Mesendoderm (in vitro differentiated cells): ENCODE measurements at regions not wholly inside any gene's neighbourhood (a gene's known extent, or its start where the extent isn't known, plus 50 kb on each side); places are given as distances from the start of the nearest gene placed in this dataset.

Experiments
- DNase-seq: peaks from one replicate; pipeline ENCODE4 v3.0.0; 2013
- H2AK5ac ChIP-seq: 2 replicates; pipeline ENCODE4 v1.6.1; 2013; ENCODE audit warnings: low read length, inconsistent platforms
- H2BK120ac ChIP-seq: 2 replicates; pipeline ENCODE4 v1.6.1; 2013; ENCODE audit warnings: low read depth, mild to moderate bottlenecking, low read length, moderate library complexity, mixed read lengths
- H2BK15ac ChIP-seq: replicated peaks from 2 replicates; pipeline ENCODE4 v1.6.1; 2013; ENCODE audit warnings: low read depth, mild to moderate bottlenecking, moderate library complexity
- H2BK5ac ChIP-seq: 2 replicates; pipeline ENCODE4 v1.6.1; 2013; ENCODE audit warnings: low read length, inconsistent platforms
- H3K18ac ChIP-seq: 2 replicates; pipeline ENCODE4 v1.6.1; 2013; ENCODE audit warnings: mild to moderate bottlenecking, low read length, mixed read lengths
- H3K23ac ChIP-seq: one replicate; pipeline ENCODE4 v1.6.1; 2013; ENCODE audit warnings: low read length
- H3K27ac ChIP-seq: 2 replicates; pipeline ENCODE4 v1.5.1; 2013; ENCODE audit warnings: low read depth, mild to moderate bottlenecking, inconsistent platforms, low read length, moderate library complexity
- H3K27me3 ChIP-seq: 2 replicates; pipeline ENCODE4 v1.6.1; 2013; ENCODE audit warnings: low read length, control low read depth, mild to moderate bottlenecking, inconsistent platforms; ENCODE audit not compliant: insufficient read depth, poor library complexity
- H3K36me3 ChIP-seq: 2 replicates; pipeline ENCODE4 v1.6.1; 2013; ENCODE audit warnings: low read length, inconsistent platforms; ENCODE audit not compliant: control insufficient read depth, insufficient read depth
- H3K4ac ChIP-seq: one replicate; pipeline ENCODE4 v1.6.1; 2013; ENCODE audit warnings: low read depth, mild to moderate bottlenecking, low read length, moderate library complexity
- H3K4me1 ChIP-seq: 2 replicates; pipeline ENCODE4 v1.6.1; 2013; ENCODE audit warnings: low read depth, low read length, inconsistent platforms; ENCODE audit not compliant: control insufficient read depth
- H3K4me2 ChIP-seq: 2 replicates; pipeline ENCODE4 v1.6.1; 2013; ENCODE audit warnings: low read length
- H3K4me3 ChIP-seq: 2 replicates; pipeline ENCODE4 v1.5.1; 2013; ENCODE audit warnings: mild to moderate bottlenecking, low read length
- H3K56ac ChIP-seq: one replicate; pipeline ENCODE4 v1.6.1; 2013; ENCODE audit warnings: low read length
- H3K79me1 ChIP-seq: 2 replicates; pipeline ENCODE4 v1.6.1; 2013; ENCODE audit warnings: low read length, inconsistent platforms
- H3K79me2 ChIP-seq: 2 replicates; pipeline ENCODE4 v1.6.1; 2013; ENCODE audit warnings: mild to moderate bottlenecking, low read length; ENCODE audit not compliant: control insufficient read depth, insufficient read depth
- H3K9ac ChIP-seq: 2 replicates; pipeline ENCODE4 v1.6.1; 2013; ENCODE audit warnings: low read length, inconsistent platforms
- H4K5ac ChIP-seq: one replicate; pipeline ENCODE4 v1.6.1; 2013; ENCODE audit warnings: low read length
- H4K8ac ChIP-seq: one replicate; pipeline ENCODE4 v1.6.1; 2013; ENCODE audit warnings: low read depth, mild to moderate bottlenecking, control low read depth, low read length, moderate library complexity
- WGBS: extraction: QIAGEN DNeasy Blood & Tissue Kit; methylation state at CpG from one replicate; pipeline ENCODE4 v1.1.7; 2013; ENCODE audit warnings: low lambda C conversion rate, missing lambda C conversion rate; ENCODE audit not compliant: insufficient coverage; ENCODE audit errors: extremely low coverage; 5-methylcytosine and 5-hydroxymethylcytosine counted together

DNA sequence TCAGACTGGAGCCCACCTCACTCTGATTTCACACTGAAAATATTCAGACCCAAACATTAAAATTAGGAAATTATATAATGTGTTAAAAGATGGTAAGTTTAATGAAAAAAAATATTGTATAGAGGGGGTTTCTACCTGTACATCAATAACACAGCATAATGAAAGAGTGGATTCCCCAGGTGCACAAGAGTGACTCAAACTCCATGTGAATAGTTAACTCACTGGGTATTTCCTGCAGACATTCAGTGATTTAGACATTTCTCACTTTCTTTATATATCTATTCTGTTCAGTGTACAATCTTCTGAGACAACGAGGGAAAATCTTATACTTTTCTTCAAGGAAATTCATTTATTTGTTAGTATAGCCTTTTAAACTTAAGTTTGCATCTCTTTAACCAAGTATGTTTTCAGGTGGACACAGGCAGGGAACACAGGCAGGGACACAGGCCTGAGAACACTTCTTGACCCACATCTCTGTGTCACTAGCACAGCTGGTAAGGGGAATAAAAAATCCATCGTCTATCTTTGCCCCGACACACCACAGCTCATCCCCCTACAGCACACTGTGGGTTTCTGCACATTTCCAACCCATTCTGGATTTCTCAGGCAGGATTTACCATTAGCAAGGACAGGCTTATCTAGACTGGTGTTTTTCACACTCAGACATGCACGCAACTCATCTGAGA, 525.5 kb upstream of the BOD1L1 start:
- Histone ChIP-seq H3K79me1 (no peaks in the 10 kb centered on the region), H3K36me3 (no peaks in the 10 kb centered on the region), H3K4me3 (no peak overlapping the region), H3K79me2 (no peaks in the 10 kb centered on the region), H3K4me2 (no peak overlapping the region), H2BK5ac (no peak overlapping the region), H3K23ac (no peak overlapping the region), H4K8ac (no peak overlapping the region), H2BK15ac (no peak overlapping the region), H3K27ac (no peak overlapping the region), H4K5ac (no peak overlapping the region), H3K9ac (no peak overlapping the region), H3K4ac (no peak overlapping the region), H2BK120ac (no peak overlapping the region), H3K4me1 (no peaks in the 10 kb centered on the region), H2AK5ac (no peak overlapping the region), H3K27me3 (no peaks in the 10 kb centered on the region), H3K18ac (no peak overlapping the region), H3K56ac (no peak overlapping the region)
- DNase-seq, result no peak
- WGBS, result no CpG with 5 or more reads among the region's 4 CpGs

DNA sequence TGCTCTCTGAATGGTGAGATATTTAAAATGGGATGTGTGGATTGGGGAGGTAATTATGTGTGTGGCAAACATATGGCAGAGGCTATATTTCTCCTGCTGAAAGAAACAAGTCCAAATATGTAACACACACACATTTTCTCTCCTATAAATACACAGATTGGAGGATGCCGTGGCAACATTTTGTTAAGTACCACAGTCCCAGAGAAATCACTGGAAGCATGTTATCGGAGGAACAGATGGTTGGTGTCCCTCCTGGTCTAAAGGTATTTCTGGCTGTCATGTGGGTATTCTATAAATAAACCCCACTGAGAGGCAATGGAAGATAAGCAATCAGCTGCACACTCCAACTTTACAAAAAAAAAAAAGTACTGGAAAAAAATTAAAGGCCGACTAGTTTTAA, 528.3 kb upstream of the BOD1L1 start:
- no peak overlapping the region for H2BK120ac ChIP-seq
- H3K79me2 ChIP-seq, result no peaks in the 10 kb centered on the region
- H3K4me3 ChIP-seq, result no peak overlapping the region
- DNase-seq, result no peak
- no peak overlapping the region for H4K5ac ChIP-seq
- no peak overlapping the region for H3K18ac ChIP-seq
- no peak overlapping the region for H3K56ac ChIP-seq
- H3K4me1 ChIP-seq, result no peaks in the 10 kb centered on the region
- H3K9ac ChIP-seq, result no peak overlapping the region
- H2AK5ac ChIP-seq, result no peak overlapping the region
- no peak overlapping the region for H3K4ac ChIP-seq
- no CpG with 5 or more reads among the region's 3 CpGs for WGBS
- H3K79me1 ChIP-seq, result no peaks in the 10 kb centered on the region
- no peak overlapping the region for H3K4me2 ChIP-seq
- no peak overlapping the region for H4K8ac ChIP-seq
- no peak overlapping the region for H2BK15ac ChIP-seq
- H2BK5ac ChIP-seq, result no peak overlapping the region
- no peak overlapping the region for H3K23ac ChIP-seq
- no peaks in the 10 kb centered on the region for H3K36me3 ChIP-seq
- no peaks in the 10 kb centered on the region for H3K27me3 ChIP-seq
- H3K27ac ChIP-seq, result no peak overlapping the region

DNA sequence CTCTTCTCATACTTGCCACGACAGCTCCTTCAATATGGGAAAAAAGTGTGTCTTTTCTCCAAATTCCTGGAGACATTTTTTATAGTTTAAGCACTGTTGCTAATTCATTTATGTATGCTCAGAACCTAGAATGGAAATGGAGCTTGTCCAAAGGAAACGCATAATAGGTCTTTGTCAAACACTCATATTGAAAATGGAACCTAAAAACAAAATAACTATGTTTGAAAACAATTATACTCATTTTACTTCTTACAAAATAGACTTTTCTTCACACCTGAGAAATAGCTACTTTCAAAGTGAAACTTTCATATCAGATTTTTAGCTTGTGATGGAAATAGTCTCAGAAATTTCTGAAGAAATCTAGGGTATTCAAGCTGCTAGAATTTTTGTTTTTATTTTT, 529.7 kb upstream of the BOD1L1 start:
- H3K4me1 ChIP-seq, result no peaks in the 10 kb centered on the region
- WGBS, result no CpG with 5 or more reads among the region's 2 CpGs

DNA sequence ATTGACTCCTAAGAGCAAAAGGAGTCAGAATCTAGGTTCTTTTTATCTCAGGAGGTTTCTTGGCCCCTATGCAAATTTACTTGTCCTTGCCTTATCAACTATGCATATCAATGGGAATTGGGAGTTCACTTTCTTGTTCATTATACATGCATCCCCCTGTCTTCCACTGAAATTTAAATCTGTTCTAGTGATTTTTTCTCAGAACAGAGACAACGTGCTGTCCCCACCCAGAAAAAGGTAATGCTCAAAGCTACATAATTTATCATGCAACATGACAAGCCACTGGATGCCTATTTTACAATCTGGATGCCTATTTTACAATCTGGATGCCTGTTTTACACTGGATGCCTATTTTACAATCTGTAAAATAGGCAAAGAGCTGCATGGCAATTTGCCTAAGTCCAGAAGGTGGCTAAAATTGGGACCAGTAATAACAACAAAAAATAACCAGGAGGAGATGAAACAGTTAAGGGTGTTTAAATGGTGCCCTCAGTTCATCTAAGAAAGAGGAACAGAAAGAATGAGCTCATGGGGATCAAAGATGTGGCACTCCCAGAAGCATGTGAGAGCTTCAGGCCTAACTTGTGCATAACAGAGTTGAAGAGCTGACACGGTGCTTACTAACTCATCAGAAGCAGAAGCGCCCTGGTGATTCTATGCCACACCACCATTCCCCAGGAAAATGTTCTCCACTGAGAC, 537.8 kb upstream of the BOD1L1 start:
- H2BK15ac ChIP-seq, result no peak overlapping the region
- no peak overlapping the region for H2BK120ac ChIP-seq
- H3K36me3 ChIP-seq, result no peaks in the 10 kb centered on the region
- H3K4me1 ChIP-seq, result peaks cover 4% of the 10 kb centered on the region
- DNase-seq, result no peak
- H3K4ac ChIP-seq, result no peak overlapping the region
- H3K23ac ChIP-seq, result no peak overlapping the region
- WGBS, result no CpG with 5 or more reads among the region's 3 CpGs
- no peak overlapping the region for H4K5ac ChIP-seq
- H3K79me2 ChIP-seq, result no peaks in the 10 kb centered on the region
- H3K27ac ChIP-seq, result no peak overlapping the region
- no peak overlapping the region for H3K56ac ChIP-seq
- no peak overlapping the region for H4K8ac ChIP-seq
- no peak overlapping the region for H3K4me2 ChIP-seq
- H3K9ac ChIP-seq, result no peak overlapping the region
- H3K27me3 ChIP-seq, result no peaks in the 10 kb centered on the region
- no peak overlapping the region for H2AK5ac ChIP-seq
- H2BK5ac ChIP-seq, result no peak overlapping the region
- no peak overlapping the region for H3K18ac ChIP-seq
- H3K79me1 ChIP-seq, result no peaks in the 10 kb centered on the region
- H3K4me3 ChIP-seq, result no peak overlapping the region

More for the DNA sequence above, 529.7 kb upstream of the BOD1L1 start:
- H4K8ac ChIP-seq, result no peak overlapping the region
- no peak overlapping the region for H2BK5ac ChIP-seq
- H3K4me2 ChIP-seq, result no peak overlapping the region
- H2BK120ac ChIP-seq, result no peak overlapping the region
- H3K4ac ChIP-seq, result no peak overlapping the region
- no peak overlapping the region for H3K4me3 ChIP-seq
- no peaks in the 10 kb centered on the region for H3K36me3 ChIP-seq
- H3K79me1 ChIP-seq, result no peaks in the 10 kb centered on the region
- H3K79me2 ChIP-seq, result no peaks in the 10 kb centered on the region
- no peak overlapping the region for H2AK5ac ChIP-seq
- no peak overlapping the region for H3K9ac ChIP-seq
- H3K18ac ChIP-seq, result no peak overlapping the region
- no peaks in the 10 kb centered on the region for H3K27me3 ChIP-seq
- no peak for DNase-seq
- H3K56ac ChIP-seq, result no peak overlapping the region
- no peak overlapping the region for H3K23ac ChIP-seq
- H3K27ac ChIP-seq, result no peak overlapping the region
- no peak overlapping the region for H4K5ac ChIP-seq
- H2BK15ac ChIP-seq, result no peak overlapping the region

DNA sequence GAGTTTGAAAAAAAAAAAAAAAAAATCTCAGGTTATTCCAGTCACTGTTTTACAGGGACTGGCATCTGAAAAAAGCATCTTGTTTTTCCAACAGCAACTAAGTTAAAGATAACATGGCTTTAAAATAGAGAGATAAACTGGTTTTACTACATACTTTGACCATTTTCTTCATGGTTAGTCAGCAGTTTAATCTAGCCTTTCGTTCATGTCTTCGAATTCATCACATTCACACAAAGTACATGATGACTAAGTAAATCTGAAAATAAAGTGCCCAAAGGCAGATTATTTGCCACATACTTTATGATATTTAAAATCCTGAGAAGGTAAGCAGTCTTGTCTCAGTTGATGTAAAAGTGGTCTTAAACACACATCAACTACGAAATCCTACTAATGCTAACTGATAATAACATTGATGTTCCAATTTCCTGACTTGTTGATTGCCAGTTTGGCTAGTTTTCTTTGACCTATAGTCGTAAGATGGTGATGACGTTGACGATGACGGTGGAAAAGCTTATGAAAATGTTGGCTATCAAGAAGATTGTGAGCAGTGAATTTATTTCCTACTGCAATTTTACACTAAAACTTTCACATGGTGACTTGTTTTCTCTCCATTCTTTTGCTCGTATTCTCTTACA, 540.5 kb upstream of the BOD1L1 start:
- H3K79me2 ChIP-seq, result no peaks in the 10 kb centered on the region
- H3K4me3 ChIP-seq, result no peak overlapping the region
- H4K8ac ChIP-seq, result no peak overlapping the region
- no peak overlapping the region for H3K18ac ChIP-seq
- DNase-seq, result no peak
- H2AK5ac ChIP-seq, result no peak overlapping the region
- H3K27me3 ChIP-seq, result no peaks in the 10 kb centered on the region
- H3K36me3 ChIP-seq, result no peaks in the 10 kb centered on the region
- H3K56ac ChIP-seq, result no peak overlapping the region
- no peak overlapping the region for H2BK5ac ChIP-seq
- no peak overlapping the region for H2BK120ac ChIP-seq
- H3K4me1 ChIP-seq, result peaks cover 4% of the 10 kb centered on the region
- H3K27ac ChIP-seq, result no peak overlapping the region
- no peak overlapping the region for H3K23ac ChIP-seq
- no peak overlapping the region for H2BK15ac ChIP-seq
- WGBS, result no CpG with 5 or more reads among the region's 8 CpGs
- no peak overlapping the region for H3K4ac ChIP-seq
- no peak overlapping the region for H3K4me2 ChIP-seq
- H3K9ac ChIP-seq, result no peak overlapping the region
- no peaks in the 10 kb centered on the region for H3K79me1 ChIP-seq
- H4K5ac ChIP-seq, result no peak overlapping the region
